ENCODE measurements at regions not wholly inside any gene's neighbourhood (a gene's known extent, or its start where the extent isn't known, plus 50 kb on each side); places are given as distances from the start of the nearest gene placed in this dataset.

- no peak for DNase-seq
Observed at GRCh38 chr16:6247775-6248174, 1084.9 kb upstream of the RBFOX1 start.

- DNase-seq, result no peak
Observed at GRCh38 chr16:6247150-6247549, 1085.5 kb upstream of the RBFOX1 start.

GRCh38 chr16:6246266-6246665 lies 1086.4 kb upstream of the RBFOX1 start:
- DNase-seq, result no peak

GRCh38 chr16:6232056-6232455 lies 1100.6 kb upstream of the RBFOX1 start:
- DNase-seq, result no peak

- no peak for DNase-seq
Observed at GRCh38 chr16:6231398-6231797, 1101.2 kb upstream of the RBFOX1 start.

GRCh38 chr16:6229186-6229585 lies 1103.5 kb upstream of the RBFOX1 start:
- DNase-seq, result no peak

- no peak for DNase-seq
Observed at GRCh38 chr16:6218855-6219254, 1113.8 kb upstream of the RBFOX1 start.

- no peak for DNase-seq
Observed at GRCh38 chr16:6216836-6217235, 1115.8 kb upstream of the RBFOX1 start.

- no peak for DNase-seq
Observed at GRCh38 chr16:6211644-6212043, 1114.0 kb upstream of the EEF2KMT start.

GRCh38 chr16:6209355-6209930 lies 1111.8 kb upstream of the EEF2KMT start:
- DNase-seq, result no peak

GRCh38 chr16:6207580-6207979 lies 1110.0 kb upstream of the EEF2KMT start:
- no peak for DNase-seq

GRCh38 chr16:6207124-6207523 lies 1109.5 kb upstream of the EEF2KMT start:
- no peak for DNase-seq

- no peak for DNase-seq
Observed at GRCh38 chr16:6206080-6206479, 1108.5 kb upstream of the EEF2KMT start.

GRCh38 chr16:6204945-6205344 lies 1107.3 kb upstream of the EEF2KMT start:
- no peak for DNase-seq

GRCh38 chr16:6200861-6201260 lies 1103.3 kb upstream of the EEF2KMT start:
- no peak for DNase-seq

GRCh38 chr16:6200271-6200670 lies 1102.7 kb upstream of the EEF2KMT start:
- DNase-seq, result no peak

- no peak for DNase-seq
Observed at GRCh38 chr16:6195966-6196365, 1098.4 kb upstream of the EEF2KMT start.

- no peak for DNase-seq
Observed at GRCh38 chr16:6193718-6194117, 1096.1 kb upstream of the EEF2KMT start.

GRCh38 chr16:6192984-6193383 lies 1095.4 kb upstream of the EEF2KMT start:
- DNase-seq, result no peak

- DNase-seq, result no peak
Observed at GRCh38 chr16:6192532-6192931, 1094.9 kb upstream of the EEF2KMT start.

GRCh38 chr16:6190776-6191175 lies 1093.2 kb upstream of the EEF2KMT start:
- DNase-seq, result no peak

GRCh38 chr16:6189216-6189615 lies 1091.6 kb upstream of the EEF2KMT start:
- no peak for DNase-seq

- no peak for DNase-seq
Observed at GRCh38 chr16:6177616-6178180, 1080.1 kb upstream of the EEF2KMT start.

GRCh38 chr16:6170022-6170421 lies 1072.4 kb upstream of the EEF2KMT start:
- DNase-seq, result no peak

- DNase-seq, result no peak
Observed at GRCh38 chr16:6165330-6165979, 1067.9 kb upstream of the EEF2KMT start.
